Keratinocyte (primary cell): ENCODE measurements at regions not wholly inside any gene's neighbourhood (a gene's known extent, or its start where the extent isn't known, plus 50 kb on each side); places are given as distances from the start of the nearest gene placed in this dataset.

Experiments
- DNase-seq: peaks from one replicate; pipeline ENCODE4 v3.0.0-alpha.2; 2011; ENCODE audit warnings: low read depth, missing footprints, low spot score
- FAIRE-seq: peaks from 2 replicates; lab custom pipeline; 2011; peaks lifted over from hg19 to GRCh38; lab: Jason Lieb, UNC
- H2AFZ ChIP-seq: 2 replicates; pipeline ENCODE4 v1.6.0; 2012; ENCODE audit warnings: low read length, control low read depth, inconsistent platforms; ENCODE audit not compliant: control insufficient read depth
- H3K27ac ChIP-seq: 2 replicates; pipeline ENCODE4 v1.5.1; 2011; ENCODE audit warnings: low read length; ENCODE audit not compliant: control insufficient read depth, insufficient read depth
- H3K27me3 ChIP-seq: 3 replicates; pipeline ENCODE4 v1.6.0; 2011; ENCODE audit warnings: low read length; ENCODE audit not compliant: control insufficient read depth, insufficient read depth; ENCODE audit errors: extremely low read depth
- H3K36me3 ChIP-seq, 2 experiments: 2 replicates in 1 of 2; 3 replicates in 1 of 2; pipeline ENCODE4 v1.5.1; 2011; ENCODE audit warnings: low read length in 2 of 2, mild to moderate bottlenecking in 1 of 2; ENCODE audit not compliant: control insufficient read depth in 2 of 2, insufficient read depth in 2 of 2; ENCODE audit errors: extremely low read depth in 1 of 2
- H3K4me1 ChIP-seq: 3 replicates; pipeline ENCODE4 v1.5.1; 2011; ENCODE audit warnings: low read length; ENCODE audit not compliant: control insufficient read depth, insufficient read depth; ENCODE audit errors: extremely low read depth
- H3K4me2 ChIP-seq: 3 replicates; pipeline ENCODE4 v1.6.0; 2011; ENCODE audit warnings: low read depth, low read length; ENCODE audit not compliant: control insufficient read depth, insufficient read depth; ENCODE audit errors: extremely low read depth
- H3K4me3 ChIP-seq, 3 experiments: fragments of 200-600 bp in 1 of 3; sonication (generic) in 1 of 3; 2 replicates in 2 of 3; 3 replicates in 1 of 3; pipeline ENCODE4 v1.5.1; 2011 to 2016; ENCODE audit warnings: low read length in 3 of 3, mild to moderate bottlenecking in 3 of 3, control low read depth in 2 of 3, inconsistent platforms in 1 of 3, low read depth in 1 of 3, mixed read lengths in 1 of 3, mixed run types in 1 of 3, moderate library complexity in 1 of 3; ENCODE audit not compliant: control insufficient read depth in 2 of 3, insufficient read depth in 2 of 3; ENCODE audit errors: extremely low read depth in 1 of 3
- H3K79me2 ChIP-seq: 2 replicates; pipeline ENCODE4 v1.6.0; 2012; ENCODE audit warnings: low read length; ENCODE audit not compliant: control insufficient read depth, insufficient read depth
- H3K9ac ChIP-seq: 3 replicates; pipeline ENCODE4 v1.6.0; 2011; ENCODE audit warnings: low read length; ENCODE audit not compliant: control insufficient read depth, insufficient read depth; ENCODE audit errors: extremely low read depth
- H3K9me1 ChIP-seq: 3 replicates; pipeline ENCODE4 v1.6.0; 2011; ENCODE audit warnings: low read length; ENCODE audit not compliant: control insufficient read depth, insufficient read depth; ENCODE audit errors: extremely low read depth
- H3K9me3 ChIP-seq: 2 replicates; pipeline ENCODE4 v1.5.1; 2012; ENCODE audit warnings: low read depth, low read length; ENCODE audit not compliant: control insufficient read depth
- H4K20me1 ChIP-seq: 3 replicates; pipeline ENCODE4 v1.6.0; 2011; ENCODE audit warnings: low read length; ENCODE audit not compliant: control insufficient read depth, insufficient read depth; ENCODE audit errors: extremely low read depth
- CTCF ChIP-seq, 3 experiments: IDR thresholded peaks in 1 of 3; conservative IDR thresholded peaks in 1 of 3; optimal IDR thresholded peaks in 1 of 3; 2 replicates in 2 of 3; 3 replicates in 1 of 3; pipeline versions ENCODE3 to v1.5.1; 2011; ENCODE audit warnings: low read length in 3 of 3, mild to moderate bottlenecking in 3 of 3, moderate library complexity in 2 of 3, control low read depth in 1 of 3, inconsistent platforms in 1 of 3; ENCODE audit not compliant: insufficient read depth in 2 of 3; ENCODE audit errors: extremely low read depth in 1 of 3
- EZH2 ChIP-seq: IDR thresholded peaks from one replicate; pipeline ENCODE4 v1.6.1; 2012; ENCODE audit warnings: inconsistent platforms, mild to moderate bottlenecking, low read length, moderate library complexity
- dilution Hi-C: fragments of 300-500 bp; cut with MboI; formaldehyde crosslinking; loops from one replicate; pipeline ENCODE4 v1.7.0; 2020; ENCODE audit warnings: low sequenced_read_pairs; ENCODE audit not compliant: extremely low pct_ligation_motif_present

GRCh38 chr10:78749898-78750297 lies 318.9 kb upstream of the ZMIZ1 start:
- TF ChIP-seq EZH2: no peak
- dilution Hi-C loops: no loop called here
- Histone ChIP-seq H3K36me3 (no peaks in the 10 kb centered on the region), H3K27ac (no peak overlapping the region), H3K4me3 (no peak overlapping the region), H2AFZ (no peak overlapping the region), H3K9ac (no peak overlapping the region), H3K79me2 (no peaks in the 10 kb centered on the region), H3K9me1 (no peaks in the 10 kb centered on the region), H3K4me2 (no peak overlapping the region), H4K20me1 (no peaks in the 10 kb centered on the region), H3K27me3 (peaks cover 15% of the 10 kb centered on the region), H3K4me1 (no peaks in the 10 kb centered on the region), H3K9me3 (no peaks in the 10 kb centered on the region)
- DNase-seq (no peak), FAIRE-seq (no peak)

- no peak overlapping the region for H2AFZ ChIP-seq
- DNase-seq (no peak), FAIRE-seq (no peak)
- H3K36me3 ChIP-seq: no peaks in the 10 kb centered on the region
- TF ChIP-seq CTCF (optimal IDR thresholded peaks at IDR 0.05 in 1 of 3, IDR thresholded peaks at IDR 0.05 in 1 of 3, conservative IDR thresholded peaks at IDR 0.05 in 1 of 3; ENCODE audit: extremely low read depth in 1 of 3, insufficient read depth in 2 of 3, low read length in 3 of 3): no peak
- no peak for TF ChIP-seq EZH2
- H3K4me2 ChIP-seq: no peak overlapping the region
- no peak overlapping the region for H3K27ac ChIP-seq
- no peaks in the 10 kb centered on the region for H3K4me1 ChIP-seq
- no peaks in the 10 kb centered on the region for H4K20me1 ChIP-seq
- H3K9me3 ChIP-seq: no peaks in the 10 kb centered on the region
- H3K27me3 ChIP-seq: peaks cover 15% of the 10 kb centered on the region
- dilution Hi-C loops: no loop called here
- H3K9ac ChIP-seq: no peak overlapping the region
- H3K79me2 ChIP-seq: no peaks in the 10 kb centered on the region
- H3K9me1 ChIP-seq: no peaks in the 10 kb centered on the region
- no peak overlapping the region for H3K4me3 ChIP-seq
Observed at GRCh38 chr10:78750418-78750817, 318.3 kb upstream of the ZMIZ1 start.

GRCh38 chr10:78751716-78752115 lies 317.1 kb upstream of the ZMIZ1 start:
- Histone ChIP-seq H3K27me3 (peaks cover 15% of the 10 kb centered on the region), H3K79me2 (no peaks in the 10 kb centered on the region), H3K9ac (no peak overlapping the region), H3K4me2 (no peak overlapping the region), H3K9me3 (no peaks in the 10 kb centered on the region), H3K9me1 (no peaks in the 10 kb centered on the region), H3K4me3 (no peak overlapping the region), H3K4me1 (peaks cover 7% of the 10 kb centered on the region), H3K27ac (no peak overlapping the region), H3K36me3 (no peaks in the 10 kb centered on the region), H4K20me1 (no peaks in the 10 kb centered on the region), H2AFZ (no peak overlapping the region)
- no peak for TF ChIP-seq CTCF (optimal IDR thresholded peaks at IDR 0.05 in 1 of 3, IDR thresholded peaks at IDR 0.05 in 1 of 3, conservative IDR thresholded peaks at IDR 0.05 in 1 of 3; ENCODE audit: extremely low read depth in 1 of 3, insufficient read depth in 2 of 3, low read length in 3 of 3)
- no peak for TF ChIP-seq EZH2
- FAIRE-seq: no peak
- dilution Hi-C loops: no loop called here
- DNase-seq: no peak
